Stimulated activated memory B cell treated with anti-CD40 and anti-IgM and Interleukin-4, amounts not matched to agents 10 μg/mL and 1 μg/mL and 100 μg/mL, for 72 hours (primary cell): ENCODE measurements at regions not wholly inside any gene's neighbourhood (a gene's known extent, or its start where the extent isn't known, plus 50 kb on each side); places are given as distances from the start of the nearest gene placed in this dataset.

Experiments used
- ATAC-seq: fragments of 150-1000 bp; cut with Tn5 transposase; 2 replicates; pipeline ENCODE4 v1.10.0; 2021
- H3K27ac Mint-ChIP-seq: one replicate; pipeline ENCODE4 v1.8.0; 2022; ENCODE audit warnings: mild to moderate bottlenecking, mixed read lengths
- H3K27me3 Mint-ChIP-seq: one replicate; pipeline ENCODE4 v1.8.0; 2022; ENCODE audit warnings: mixed read lengths
- H3K36me3 Mint-ChIP-seq: one replicate; pipeline ENCODE4 v1.8.0; 2022; ENCODE audit warnings: mixed read lengths
- H3K4me1 Mint-ChIP-seq: one replicate; pipeline ENCODE4 v1.8.0; 2022; ENCODE audit warnings: mixed read lengths
- H3K4me3 Mint-ChIP-seq: one replicate; pipeline ENCODE4 v1.8.0; 2022; ENCODE audit warnings: mild to moderate bottlenecking, moderate library complexity, mixed read lengths
- H3K9me3 Mint-ChIP-seq: one replicate; pipeline ENCODE4 v1.8.0; 2022; ENCODE audit warnings: mixed read lengths

DNA sequence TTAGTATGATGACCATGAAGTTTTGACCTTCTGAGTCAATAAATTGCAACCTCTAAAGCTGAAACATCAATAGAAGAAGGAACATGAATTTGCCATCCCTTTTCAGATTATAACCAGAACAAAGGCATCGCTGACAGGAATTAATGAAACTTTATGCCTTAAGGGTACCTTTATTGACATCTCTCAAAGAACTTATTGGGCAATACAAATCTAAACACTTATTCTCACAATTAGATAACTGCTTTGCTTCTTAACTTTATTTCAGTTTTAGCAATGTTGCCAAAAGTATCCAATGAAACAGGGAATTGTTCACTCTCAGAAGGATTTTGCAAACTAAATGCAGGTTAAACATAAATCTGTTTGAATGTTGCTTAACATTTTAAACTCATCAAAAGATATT is 116.0 kb downstream of the ELAPOR2 start:
- H3K4me3 Mint-ChIP-seq = no peak overlapping the region
- no peaks in the 10 kb centered on the region for H3K27me3 Mint-ChIP-seq
- peaks cover 5% of the 10 kb centered on the region for H3K36me3 Mint-ChIP-seq
- no peaks in the 10 kb centered on the region for H3K9me3 Mint-ChIP-seq
- H3K27ac Mint-ChIP-seq = no peak overlapping the region
- H3K4me1 Mint-ChIP-seq = peaks cover 5% of the 10 kb centered on the region
- no peak for ATAC-seq

DNA sequence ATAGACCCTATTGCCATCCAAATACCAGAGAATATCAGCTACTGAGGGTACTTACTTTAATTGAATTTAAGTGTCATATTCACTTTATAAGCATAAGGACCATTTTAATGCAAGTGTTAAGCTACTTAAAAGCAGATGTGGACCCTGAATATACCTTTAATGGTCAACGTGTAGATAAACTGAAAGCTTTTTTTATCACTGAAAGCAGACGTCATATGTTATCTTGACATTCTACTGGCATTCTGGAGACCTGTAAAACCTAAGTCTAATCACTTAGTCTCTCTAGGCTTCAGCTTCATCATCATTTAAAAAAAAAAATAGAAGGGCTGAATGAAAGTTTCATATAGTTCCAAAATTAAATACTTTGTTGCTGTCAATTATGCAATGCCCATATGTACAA is 116.5 kb downstream of the ELAPOR2 start:
- H3K4me3 Mint-ChIP-seq = no peak overlapping the region
- peaks cover under 1% of the 10 kb centered on the region for H3K4me1 Mint-ChIP-seq
- no peak overlapping the region for H3K27ac Mint-ChIP-seq

DNA sequence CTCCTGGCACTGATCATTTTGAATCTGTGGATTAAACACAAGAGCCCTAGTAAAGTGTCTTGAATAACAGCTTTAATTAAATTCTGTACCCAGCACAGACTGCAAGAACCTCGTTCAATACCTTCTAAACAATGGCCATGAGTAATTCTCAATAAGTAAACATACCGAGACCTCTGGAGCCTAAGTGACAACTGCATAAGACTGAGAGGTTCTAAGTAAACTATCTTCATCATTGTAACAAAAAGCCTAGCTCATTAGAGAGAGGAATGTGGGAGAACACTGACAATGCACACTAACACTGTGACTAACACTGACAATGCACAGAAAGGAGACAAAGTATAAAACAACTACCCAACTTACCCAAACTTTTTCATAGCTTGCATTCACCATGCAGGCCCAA is 117.4 kb downstream of the ELAPOR2 start:
- no peaks in the 10 kb centered on the region for H3K4me1 Mint-ChIP-seq
- no peak overlapping the region for H3K4me3 Mint-ChIP-seq
- no peaks in the 10 kb centered on the region for H3K27me3 Mint-ChIP-seq
- H3K27ac Mint-ChIP-seq = no peak overlapping the region
- H3K36me3 Mint-ChIP-seq = peaks cover 5% of the 10 kb centered on the region
- H3K9me3 Mint-ChIP-seq = no peaks in the 10 kb centered on the region
- no peak for ATAC-seq

More for the DNA sequence above, 116.5 kb downstream of the ELAPOR2 start:
- H3K27me3 Mint-ChIP-seq = no peaks in the 10 kb centered on the region
- no peaks in the 10 kb centered on the region for H3K9me3 Mint-ChIP-seq
- H3K36me3 Mint-ChIP-seq = peaks cover 5% of the 10 kb centered on the region
- no peak for ATAC-seq

DNA sequence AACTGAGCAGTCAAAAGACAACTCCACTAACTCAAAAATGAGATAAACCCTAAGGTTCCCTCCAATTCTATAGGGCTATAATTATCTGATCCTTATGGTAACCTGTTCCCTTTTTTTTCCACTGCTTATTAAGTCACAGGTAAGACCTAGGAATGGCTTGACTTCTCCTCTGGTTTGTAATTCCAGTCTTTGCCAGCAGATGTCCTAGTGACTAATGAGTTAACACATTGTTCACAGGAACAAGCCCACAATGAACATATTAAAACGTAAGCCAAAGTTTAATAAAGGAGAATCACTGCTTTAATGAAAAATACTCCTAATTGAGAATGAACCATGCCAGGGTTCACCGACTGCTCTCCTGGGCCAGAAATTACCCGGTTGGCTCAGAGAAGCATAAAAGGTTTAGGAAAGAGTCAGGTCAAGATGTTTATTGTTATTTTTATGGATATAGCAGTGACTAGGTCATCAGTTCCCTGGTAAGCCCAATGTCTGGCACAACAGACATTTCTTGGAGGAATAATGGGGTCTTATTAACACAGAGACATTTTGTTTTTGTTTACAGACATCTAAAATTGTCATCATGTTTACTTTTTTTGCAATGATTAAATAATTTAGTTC is 120.1 kb downstream of the ELAPOR2 start:
- Mint-ChIP-seq H3K27me3 (no peaks in the 10 kb centered on the region), H3K4me1 (no peaks in the 10 kb centered on the region), H3K36me3 (peaks cover 5% of the 10 kb centered on the region), H3K27ac (no peak overlapping the region), H3K4me3 (no peak overlapping the region), H3K9me3 (no peaks in the 10 kb centered on the region)
- ATAC-seq = no peak

DNA sequence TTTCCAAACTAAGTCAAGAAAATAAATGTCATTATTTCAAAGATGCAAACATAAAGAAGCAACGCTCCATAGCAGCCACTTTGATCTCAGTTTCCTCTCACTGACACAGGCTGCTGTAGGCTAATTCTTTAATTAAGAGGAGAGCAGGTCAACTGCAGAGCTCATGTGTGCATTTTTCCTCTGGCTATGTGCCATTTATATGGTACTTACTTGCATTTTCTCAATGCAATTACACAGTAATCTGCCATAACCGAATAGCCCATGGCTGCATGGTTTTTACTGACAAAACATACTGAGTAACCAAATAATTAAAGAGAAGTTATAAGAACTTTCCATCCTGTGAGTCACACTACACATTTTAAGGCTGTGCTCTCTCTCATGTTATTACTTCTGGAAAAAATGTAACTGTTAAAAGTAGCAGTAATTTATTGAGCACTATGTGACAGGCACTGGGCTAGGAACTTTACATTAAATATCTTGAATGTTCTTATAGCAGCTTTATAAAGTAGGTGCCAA is 122.0 kb downstream of the ELAPOR2 start:
- no peak for ATAC-seq
- Mint-ChIP-seq H3K36me3 (no peaks in the 10 kb centered on the region), H3K4me3 (no peak overlapping the region), H3K4me1 (no peaks in the 10 kb centered on the region), H3K27me3 (no peaks in the 10 kb centered on the region), H3K27ac (no peak overlapping the region), H3K9me3 (no peaks in the 10 kb centered on the region)

DNA sequence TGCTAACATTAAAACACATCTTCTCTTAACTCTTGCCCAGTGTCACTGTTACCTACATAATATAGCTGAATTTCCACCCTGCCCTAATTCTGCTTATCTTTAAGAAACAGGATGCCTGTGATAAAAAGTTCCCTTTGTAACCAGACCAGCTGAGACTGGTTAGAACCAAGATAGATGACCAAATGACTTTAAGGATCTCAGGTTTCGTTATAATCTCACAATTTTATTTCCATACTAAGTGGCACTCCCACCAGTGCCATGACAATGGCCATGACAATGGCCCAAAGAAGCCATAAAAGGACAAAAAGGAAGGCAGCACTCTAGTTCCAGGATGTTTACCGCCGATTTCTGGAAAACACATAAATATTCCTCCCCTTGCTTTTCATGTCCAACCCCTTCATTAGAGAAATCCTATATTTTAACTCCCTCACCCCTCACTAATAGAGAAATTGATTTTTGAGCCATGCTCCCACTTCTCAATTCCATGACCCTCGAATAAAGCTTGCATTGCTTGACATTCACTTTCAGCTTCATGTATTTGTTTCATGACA is 126.1 kb downstream of the ELAPOR2 start:
- Mint-ChIP-seq H3K27ac (no peak overlapping the region), H3K36me3 (peaks cover 7% of the 10 kb centered on the region), H3K9me3 (peaks cover 5% of the 10 kb centered on the region), H3K4me1 (peaks cover 10% of the 10 kb centered on the region), H3K27me3 (no peaks in the 10 kb centered on the region), H3K4me3 (no peak overlapping the region)
- ATAC-seq = no peak

DNA sequence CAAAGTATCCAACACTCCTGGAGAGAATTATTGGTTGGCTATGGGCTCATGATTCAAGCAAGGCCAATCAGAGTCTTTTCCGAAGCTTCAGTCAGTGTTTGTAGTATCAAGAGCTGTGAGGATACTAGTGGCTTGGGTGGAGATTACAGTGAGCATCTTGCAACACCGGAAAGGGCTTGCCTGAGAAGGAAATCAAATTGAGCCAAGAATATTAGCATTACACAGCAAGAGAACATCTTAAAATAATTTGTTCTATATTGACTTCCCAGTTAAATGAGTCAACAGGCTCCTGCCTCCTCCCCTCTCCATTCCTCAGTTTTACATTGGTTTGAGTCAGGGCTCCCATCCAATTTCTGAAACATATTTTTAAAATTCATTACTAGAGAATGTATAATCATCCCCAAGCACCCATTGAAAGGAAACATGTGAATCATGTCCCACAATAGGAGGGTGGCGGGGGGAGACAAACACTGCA is 127.4 kb downstream of the ELAPOR2 start:
- H3K36me3 Mint-ChIP-seq = peaks cover 7% of the 10 kb centered on the region
- ATAC-seq = no peak

DNA sequence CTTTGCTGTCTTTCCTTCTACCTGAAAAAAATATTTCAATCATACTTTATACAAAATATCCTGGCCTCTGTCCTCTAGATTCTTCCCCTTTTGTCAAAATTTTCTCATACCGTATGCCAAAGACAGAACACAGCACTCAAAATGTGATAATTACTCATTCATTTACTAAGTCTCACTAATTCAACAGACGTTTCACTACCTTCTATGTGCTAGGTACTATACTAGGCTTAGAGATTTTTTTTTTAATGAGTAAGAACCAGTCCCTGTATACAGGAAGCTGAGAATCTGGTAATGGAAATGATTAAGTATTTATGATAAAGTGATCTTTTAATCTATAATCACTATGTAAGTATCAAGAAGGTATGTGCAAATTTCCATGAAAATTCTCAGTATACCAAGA is 128.0 kb downstream of the ELAPOR2 start:
- no peak overlapping the region for H3K27ac Mint-ChIP-seq
- H3K36me3 Mint-ChIP-seq = peaks cover 7% of the 10 kb centered on the region
- no peak for ATAC-seq
- H3K4me1 Mint-ChIP-seq = peaks cover 10% of the 10 kb centered on the region
- no peak overlapping the region for H3K4me3 Mint-ChIP-seq
- H3K9me3 Mint-ChIP-seq = peaks cover 5% of the 10 kb centered on the region
- H3K27me3 Mint-ChIP-seq = no peaks in the 10 kb centered on the region

More for the DNA sequence above, 127.4 kb downstream of the ELAPOR2 start:
- Mint-ChIP-seq H3K4me3 (no peak overlapping the region), H3K27ac (no peak overlapping the region), H3K4me1 (peaks cover 10% of the 10 kb centered on the region), H3K9me3 (peaks cover 5% of the 10 kb centered on the region), H3K27me3 (no peaks in the 10 kb centered on the region)

DNA sequence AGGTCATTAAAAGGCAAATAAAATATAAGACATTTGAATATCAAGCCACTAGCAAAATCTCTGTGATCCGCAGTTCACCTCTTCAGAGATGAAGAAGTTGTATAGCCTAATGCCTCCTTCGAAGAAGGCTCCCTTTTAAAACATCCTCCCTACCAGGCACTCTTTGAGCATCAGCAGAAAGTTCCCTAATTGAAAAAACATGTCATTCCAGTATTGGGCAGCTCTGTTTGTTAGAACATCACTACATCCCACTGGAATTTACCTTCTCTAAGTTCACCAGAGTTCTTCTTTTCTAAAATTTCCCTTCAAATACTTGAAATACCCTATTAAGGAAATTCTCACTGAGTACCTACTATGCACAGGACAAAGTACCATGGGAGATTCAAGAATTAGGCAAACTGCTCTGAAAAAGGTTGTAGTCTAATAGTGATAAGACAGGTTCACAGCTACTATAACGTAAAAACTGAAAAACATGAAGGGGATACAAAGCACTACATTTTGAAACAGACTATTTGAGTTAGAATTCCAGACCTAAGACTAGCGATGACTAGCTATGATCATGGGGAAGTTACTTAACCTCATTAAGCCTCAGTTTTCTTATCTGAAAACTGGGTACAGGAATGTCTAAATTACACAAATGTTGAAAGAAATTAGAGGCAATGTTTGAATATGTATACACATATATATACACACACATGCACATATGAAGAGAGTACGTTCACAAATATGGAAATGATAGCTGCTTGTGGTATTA is 128.7 kb downstream of the ELAPOR2 start:
- no peak for ATAC-seq

DNA sequence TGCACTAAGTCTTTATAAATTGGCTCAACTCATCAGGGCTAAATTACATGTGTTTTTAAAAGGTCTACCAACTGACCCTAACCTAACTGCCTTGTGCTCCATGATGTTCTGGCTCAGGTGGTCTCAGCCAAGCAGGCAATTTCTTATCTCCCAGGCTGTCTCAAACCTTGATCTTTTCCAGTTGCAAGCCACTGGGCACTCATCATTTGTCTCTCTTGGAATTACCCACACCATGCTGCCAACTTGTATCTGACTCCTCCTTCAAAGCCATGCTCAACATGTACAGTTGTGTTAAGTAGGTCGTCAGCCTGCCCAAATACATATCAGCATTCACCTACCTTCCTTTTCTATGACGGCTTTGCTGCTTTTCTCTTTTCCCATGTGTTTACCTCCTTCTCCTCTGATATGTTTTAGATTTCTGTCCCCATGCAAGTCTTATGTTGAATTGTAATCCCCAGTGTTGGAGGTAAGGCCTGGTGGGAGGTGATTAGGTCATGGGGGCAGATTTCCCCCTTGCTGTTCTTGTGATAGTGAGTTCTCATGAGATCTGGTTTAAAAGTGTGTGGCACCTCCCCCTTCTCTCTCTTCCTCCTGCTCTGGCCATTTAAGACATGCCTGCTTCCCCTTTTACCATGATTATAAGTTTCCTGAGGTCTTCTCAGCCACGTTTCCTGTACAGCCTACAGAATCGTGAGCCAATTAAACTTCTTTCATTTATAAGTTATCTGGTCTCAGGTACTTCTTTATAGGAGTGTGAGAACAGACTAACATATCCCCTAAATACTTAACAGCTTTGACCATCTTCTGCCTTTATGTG is 130.0 kb downstream of the ELAPOR2 start:
- Mint-ChIP-seq H3K4me1 (peaks cover 10% of the 10 kb centered on the region), H3K9me3 (peaks cover 5% of the 10 kb centered on the region), H3K4me3 (no peak overlapping the region), H3K27me3 (no peaks in the 10 kb centered on the region), H3K36me3 (peaks cover 7% of the 10 kb centered on the region), H3K27ac (no peak overlapping the region)
- peak; percentile 63 for ATAC-seq

More for the DNA sequence above, 128.7 kb downstream of the ELAPOR2 start:
- no peaks in the 10 kb centered on the region for H3K27me3 Mint-ChIP-seq
- H3K4me3 Mint-ChIP-seq = no peak overlapping the region
- H3K36me3 Mint-ChIP-seq = peaks cover 7% of the 10 kb centered on the region
- H3K4me1 Mint-ChIP-seq = peaks cover 10% of the 10 kb centered on the region
- H3K27ac Mint-ChIP-seq = no peak overlapping the region
- peaks cover 5% of the 10 kb centered on the region for H3K9me3 Mint-ChIP-seq

DNA sequence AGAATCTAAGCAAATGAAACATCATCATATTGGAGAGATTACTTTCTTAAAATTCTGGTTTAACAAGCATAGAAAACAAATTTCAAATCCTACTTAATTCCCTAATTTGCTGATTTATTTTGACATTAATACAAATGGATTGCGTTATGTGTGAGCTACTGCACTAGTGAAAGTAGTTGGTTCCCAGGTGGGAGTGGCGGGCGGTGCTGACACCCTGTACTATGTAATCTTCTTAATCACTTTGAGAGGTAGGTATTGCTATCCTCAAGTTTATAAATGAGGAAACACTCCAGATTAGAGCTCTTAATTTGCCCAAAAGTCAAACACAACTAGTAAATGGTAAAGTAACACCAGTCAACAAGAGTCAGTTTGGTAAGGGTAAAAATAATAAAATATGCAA is 131.1 kb downstream of the ELAPOR2 start:
- Mint-ChIP-seq H3K27me3 (no peaks in the 10 kb centered on the region), H3K4me3 (no peak overlapping the region), H3K36me3 (peaks cover 7% of the 10 kb centered on the region), H3K27ac (no peak overlapping the region), H3K4me1 (peaks cover 10% of the 10 kb centered on the region), H3K9me3 (peaks cover 5% of the 10 kb centered on the region)
- no peak for ATAC-seq

DNA sequence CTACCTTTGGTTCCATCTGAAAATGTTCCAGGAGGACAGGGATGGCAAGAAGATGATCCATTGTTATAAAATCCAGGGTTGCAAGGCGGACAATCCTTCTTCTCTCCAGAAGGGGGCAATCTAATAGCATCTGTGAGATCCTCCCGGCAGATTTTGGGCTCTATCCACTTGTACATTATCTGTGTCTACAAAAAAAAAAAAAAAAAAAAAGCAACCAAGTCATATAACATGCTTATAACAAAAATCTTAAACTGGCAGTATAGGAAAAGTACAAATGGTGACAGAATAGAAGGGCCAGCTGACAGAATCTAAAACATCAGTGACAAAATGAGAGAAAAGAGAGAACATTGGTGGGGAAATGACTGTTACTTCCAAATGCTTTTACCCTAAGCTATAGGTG is 132.7 kb downstream of the ELAPOR2 start:
- Mint-ChIP-seq H3K4me3 (no peak overlapping the region), H3K9me3 (peaks cover 5% of the 10 kb centered on the region), H3K27ac (no peak overlapping the region), H3K27me3 (no peaks in the 10 kb centered on the region), H3K36me3 (peaks cover 7% of the 10 kb centered on the region), H3K4me1 (peaks cover 10% of the 10 kb centered on the region)
- no peak for ATAC-seq

DNA sequence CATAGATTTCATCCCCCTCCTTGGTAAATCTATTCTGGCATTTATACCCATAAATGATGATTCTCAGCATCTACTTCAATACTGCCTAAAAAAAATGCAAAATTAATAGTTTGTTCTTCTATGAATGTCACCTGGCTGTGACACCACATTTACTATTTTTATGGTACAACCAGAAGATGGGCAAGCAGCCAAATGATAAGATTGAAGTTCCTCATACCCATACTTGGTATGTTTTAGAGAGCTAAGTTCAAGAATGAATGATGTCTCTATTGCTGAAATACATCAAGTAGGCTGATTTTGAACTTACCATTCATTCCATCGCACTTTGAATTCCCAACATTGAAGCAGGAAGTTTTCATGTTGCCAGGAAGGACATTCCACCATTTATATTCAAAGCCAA is 134.2 kb downstream of the ELAPOR2 start:
- Mint-ChIP-seq H3K4me1 (peaks cover 10% of the 10 kb centered on the region), H3K36me3 (peaks cover 7% of the 10 kb centered on the region), H3K4me3 (no peak overlapping the region), H3K27me3 (no peaks in the 10 kb centered on the region), H3K27ac (no peak overlapping the region), H3K9me3 (peaks cover 5% of the 10 kb centered on the region)
- no peak for ATAC-seq

DNA sequence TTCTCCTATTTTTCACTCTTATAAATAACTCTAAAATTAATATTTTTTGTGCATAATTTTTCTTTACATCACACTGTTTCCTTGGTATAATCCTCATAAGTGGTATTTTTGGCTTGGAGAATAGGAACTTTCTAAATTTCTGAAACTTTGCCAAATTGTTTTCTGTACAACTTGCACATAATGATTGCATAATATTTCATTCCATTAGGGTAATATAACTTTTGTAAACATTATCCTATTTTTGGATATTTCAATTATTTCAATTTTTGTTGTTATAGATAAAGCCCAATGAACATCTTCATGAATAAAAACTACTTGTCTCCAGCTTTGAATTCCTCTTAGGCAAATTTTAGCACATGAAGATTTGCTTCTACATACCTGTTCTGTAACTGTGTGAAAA is 135.9 kb downstream of the ELAPOR2 start:
- Mint-ChIP-seq H3K4me1 (no peaks in the 10 kb centered on the region), H3K27ac (no peak overlapping the region), H3K36me3 (peaks cover 3% of the 10 kb centered on the region), H3K27me3 (no peaks in the 10 kb centered on the region), H3K9me3 (no peaks in the 10 kb centered on the region), H3K4me3 (no peak overlapping the region)
- ATAC-seq = no peak

DNA sequence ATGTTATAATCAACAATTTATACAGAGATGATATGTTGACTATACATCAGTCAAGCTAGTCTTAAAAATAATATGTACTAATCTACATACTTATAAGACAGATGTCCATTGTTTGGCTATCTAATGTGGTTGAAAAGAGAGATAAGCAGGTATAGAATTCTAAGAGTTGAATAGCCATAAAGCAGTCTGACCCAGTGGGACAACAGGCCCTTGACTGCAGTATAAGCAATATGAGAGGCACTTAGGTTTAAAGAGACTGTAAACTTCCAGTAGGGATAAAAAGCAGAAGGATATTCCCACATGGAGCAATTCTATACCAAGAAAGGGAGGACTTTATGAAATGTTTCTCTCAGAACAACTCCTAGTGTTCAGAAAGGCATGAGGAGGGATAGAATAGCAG is 139.3 kb downstream of the ELAPOR2 start:
- Mint-ChIP-seq H3K27me3 (no peaks in the 10 kb centered on the region), H3K36me3 (peaks cover 3% of the 10 kb centered on the region), H3K4me3 (no peak overlapping the region), H3K27ac (no peak overlapping the region), H3K9me3 (no peaks in the 10 kb centered on the region), H3K4me1 (no peaks in the 10 kb centered on the region)
- no peak for ATAC-seq
